GM21529 (cell line): ENCODE measurements at regions not wholly inside any gene's neighbourhood (a gene's known extent, or its start where the extent isn't known, plus 50 kb on each side); places are given as distances from the start of the nearest gene placed in this dataset.

Experiments
- ATAC-seq: cut with Tn5 transposase; IDR thresholded peaks from one replicate; pipeline ENCODE4 v1.9.1; 2021; ENCODE audit not compliant: unreplicated experiment

DNA sequence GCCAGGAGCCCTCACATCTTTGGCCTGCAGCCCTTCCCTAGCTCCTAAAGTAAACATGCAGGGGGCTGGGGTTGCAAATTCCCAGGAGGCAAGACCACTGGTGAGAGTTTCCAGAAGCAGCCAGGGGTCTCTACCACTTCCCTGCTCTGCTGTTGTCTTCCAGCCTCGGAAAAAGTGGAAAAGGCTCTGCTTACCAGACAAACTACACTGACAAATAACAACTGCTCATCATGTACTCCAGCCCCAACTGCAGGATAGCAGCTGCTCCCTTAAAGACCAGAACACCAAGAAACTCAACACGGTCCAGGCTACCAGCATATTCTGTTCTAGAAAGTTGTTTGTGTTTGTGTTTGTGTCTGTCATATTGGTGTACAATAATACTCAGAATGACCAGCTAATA is 187.5 kb upstream of the MARCKS start:
- ATAC-seq, result no peak

DNA sequence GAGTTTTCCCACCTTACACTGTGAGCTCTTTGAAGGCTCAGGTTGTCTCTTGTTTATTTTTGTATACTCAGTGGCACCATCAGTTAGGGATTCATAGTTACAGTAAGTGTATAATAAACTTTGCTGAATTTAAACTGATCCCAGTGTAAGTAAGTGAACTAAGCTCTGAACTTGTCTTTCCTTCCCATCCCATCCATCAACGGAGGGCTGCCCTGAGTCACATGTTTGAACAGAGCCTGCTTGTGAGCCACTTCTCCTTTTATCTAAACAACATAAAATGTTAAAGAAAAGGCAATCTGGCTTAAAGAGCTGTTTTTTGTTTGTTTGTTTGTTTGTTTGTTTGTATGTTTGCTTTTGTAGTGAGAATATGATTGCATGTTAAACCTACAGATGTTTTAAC is 185.7 kb upstream of the MARCKS start:
- ATAC-seq, result no peak

DNA sequence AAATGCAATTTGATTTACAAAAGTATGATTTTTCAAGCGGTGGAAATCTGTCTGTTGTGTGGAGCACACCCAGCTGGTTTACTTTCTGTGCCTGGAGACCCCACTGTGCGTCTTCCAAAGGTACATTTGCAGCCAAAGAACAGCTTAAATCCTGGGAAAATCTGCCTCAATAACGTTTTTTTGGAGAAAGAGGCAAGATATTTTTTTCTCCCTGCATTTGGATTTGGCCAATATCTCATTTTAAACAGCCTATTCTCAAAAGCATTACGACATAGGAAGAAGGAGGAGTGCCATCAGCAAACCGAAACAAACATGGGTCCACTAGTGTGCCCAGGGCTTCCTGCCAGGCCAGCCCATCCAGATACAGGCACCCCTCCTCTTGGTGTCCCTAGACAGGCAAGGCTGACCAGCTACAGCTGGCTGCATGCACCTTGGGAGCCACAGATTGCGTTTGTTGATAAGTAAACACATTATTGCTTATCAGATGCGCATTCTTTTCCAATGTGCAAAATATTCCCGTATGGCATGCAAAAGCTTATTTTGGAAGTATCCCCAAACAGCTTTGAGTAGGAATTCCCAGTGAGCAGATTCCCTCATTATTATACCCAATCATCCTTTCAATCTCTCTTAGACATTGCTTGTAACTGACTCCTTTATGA is 184.5 kb upstream of the MARCKS start:
- ATAC-seq, result no peak

DNA sequence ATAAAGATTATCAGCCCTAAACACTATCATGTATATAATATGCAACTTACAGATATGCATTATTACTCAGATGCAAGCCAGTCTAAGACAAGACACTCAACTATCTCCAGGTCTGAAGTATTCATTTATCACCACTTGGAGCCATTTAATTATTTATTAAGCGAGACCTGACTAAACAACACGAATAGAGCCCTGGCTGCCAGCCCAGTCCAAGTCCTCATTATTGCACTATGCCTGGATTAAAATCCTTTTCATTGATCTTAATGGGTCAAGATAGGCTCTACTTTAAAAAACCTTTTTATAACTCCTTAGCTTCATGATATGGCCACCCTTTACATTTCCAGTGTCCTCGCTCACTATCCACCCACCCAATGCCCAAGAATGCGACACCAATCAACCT is 183.1 kb upstream of the MARCKS start:
- ATAC-seq, result no peak

DNA sequence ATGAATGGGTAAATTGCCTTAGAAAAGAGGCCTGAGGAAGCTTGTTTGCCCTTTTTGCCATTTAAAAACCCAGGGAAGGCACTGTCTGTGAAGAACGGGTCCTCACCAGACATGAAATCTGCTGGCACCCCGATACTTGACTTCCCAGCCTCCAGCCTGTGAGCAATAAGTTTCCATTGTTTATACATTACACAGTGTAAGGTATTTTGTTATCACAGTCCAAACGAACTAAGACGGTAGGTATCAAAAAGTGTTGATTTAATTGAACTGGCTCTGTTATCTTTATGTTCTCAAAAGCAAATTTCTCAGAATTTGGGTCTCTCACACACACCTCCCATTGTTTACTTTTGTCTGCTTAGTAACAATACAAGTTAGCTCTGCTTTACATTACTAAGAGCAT is 181.1 kb upstream of the MARCKS start:
- ATAC-seq, result no peak

DNA sequence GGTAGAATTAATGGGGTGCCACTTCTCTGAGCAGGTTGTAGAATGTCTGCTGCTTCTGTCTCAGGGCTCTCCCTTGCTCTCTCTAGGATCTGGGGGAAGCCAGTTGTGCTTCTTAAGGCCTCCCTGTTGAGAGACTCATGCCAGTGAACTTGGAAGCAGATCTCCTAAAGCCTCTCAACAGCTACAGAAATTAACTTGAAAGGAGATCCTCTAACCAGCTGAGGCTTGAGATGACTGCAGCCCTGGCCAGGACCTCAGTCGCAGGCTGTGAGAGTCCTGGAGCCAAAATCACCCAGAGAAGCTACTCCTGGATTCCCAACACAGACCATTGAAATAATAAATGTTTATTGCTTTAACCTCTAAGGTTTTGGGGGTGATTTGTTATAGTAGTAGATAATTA is 180.2 kb upstream of the MARCKS start:
- no peak for ATAC-seq

DNA sequence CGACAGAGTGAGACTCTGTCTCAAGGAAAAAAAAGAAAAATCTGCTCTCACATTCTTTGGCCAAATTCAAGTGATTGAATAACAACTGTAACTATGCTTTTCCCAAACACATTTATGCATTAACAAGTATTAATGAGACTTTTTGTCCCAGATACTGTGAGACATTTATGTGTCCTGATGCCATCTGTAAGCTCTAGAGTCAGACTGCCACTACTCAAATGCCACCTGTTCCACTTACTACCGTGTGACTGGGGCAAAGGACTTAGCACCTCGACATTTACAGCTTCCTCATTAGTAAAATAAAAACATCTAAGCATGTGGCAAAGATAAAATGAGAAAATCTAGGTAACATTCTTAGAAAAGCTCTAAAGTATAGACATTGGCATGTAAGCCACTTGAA is 178.1 kb upstream of the MARCKS start:
- no peak for ATAC-seq

DNA sequence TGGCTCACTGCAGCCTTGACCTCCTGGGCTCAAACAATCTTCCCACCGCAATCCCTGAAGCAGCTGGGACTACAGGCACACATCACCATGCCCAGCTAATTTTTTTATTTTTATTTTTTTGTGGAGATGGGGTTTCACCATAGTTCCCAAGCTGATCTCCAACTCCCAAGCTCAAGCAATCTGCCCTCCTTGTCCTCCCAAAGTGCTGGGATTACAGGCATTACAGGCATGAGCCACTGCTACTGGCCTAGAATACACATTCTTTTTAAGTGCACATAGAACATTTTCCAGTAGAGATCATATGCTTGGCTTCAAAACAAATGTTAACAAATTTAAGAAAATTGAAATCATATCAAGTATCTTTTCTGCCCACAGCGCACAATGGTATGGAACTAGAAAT is 176.8 kb upstream of the MARCKS start:
- no peak for ATAC-seq

DNA sequence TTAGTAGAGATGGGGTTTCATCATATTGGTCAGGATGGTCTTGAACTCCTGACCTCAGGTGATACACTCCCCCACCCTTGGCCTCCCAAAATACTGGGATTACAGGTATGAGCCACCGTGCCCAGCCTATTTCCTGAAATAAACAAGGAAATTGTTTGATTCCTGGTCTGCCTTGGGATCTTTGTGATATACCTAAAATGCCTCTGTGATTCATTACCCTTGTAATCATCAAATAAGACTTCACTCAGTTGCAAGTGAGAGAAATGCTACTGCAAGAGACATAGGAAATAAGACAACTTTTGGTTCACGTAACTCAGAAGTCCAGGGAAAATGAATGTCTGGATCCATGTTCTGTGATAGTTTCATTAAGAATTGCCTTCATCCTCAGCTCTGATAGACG is 173.2 kb upstream of the MARCKS start:
- ATAC-seq, result no peak

DNA sequence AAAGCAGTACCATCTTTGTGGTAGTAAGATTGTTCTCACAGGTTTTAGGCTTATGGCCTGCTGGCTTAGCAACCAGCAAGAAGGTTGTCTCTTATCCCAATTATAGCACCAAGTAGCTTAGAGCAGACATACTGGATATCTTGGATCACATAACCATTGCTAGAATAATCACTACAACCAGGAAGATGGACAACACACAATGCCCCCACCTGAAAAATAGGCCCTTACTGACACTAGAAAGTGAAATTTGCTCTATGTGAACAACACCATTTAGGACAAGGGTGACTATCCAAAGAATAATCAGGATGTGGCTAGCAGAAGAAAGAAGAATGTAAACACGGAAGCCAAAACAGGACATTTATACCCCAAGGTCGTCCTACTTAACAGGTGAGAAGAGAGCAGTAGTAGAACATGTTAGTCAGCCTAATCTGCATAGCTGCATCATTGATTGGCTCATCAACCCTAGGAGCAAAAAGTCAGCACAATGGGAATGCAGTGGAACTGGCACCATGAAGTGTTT is 172.7 kb upstream of the MARCKS start:
- ATAC-seq, result no peak

DNA sequence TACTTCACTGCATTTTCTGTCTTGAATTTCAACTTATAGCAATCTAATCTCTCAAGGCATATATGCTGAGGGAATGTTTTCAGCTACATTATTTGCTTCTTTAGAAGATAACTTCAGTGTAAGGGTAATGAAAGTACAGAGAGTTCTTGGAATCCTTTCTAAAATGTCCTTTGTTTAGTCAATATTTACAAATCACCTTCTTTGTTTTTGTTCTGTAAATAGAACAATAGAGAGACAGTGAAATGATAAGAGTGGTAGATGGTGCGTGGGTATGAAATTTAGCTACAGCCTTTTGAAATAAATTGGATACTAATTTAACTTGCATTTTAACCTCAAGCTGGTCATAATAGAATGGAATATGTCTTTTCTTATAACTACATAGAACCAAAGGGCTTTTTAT is 171.1 kb upstream of the MARCKS start:
- ATAC-seq, result no peak

DNA sequence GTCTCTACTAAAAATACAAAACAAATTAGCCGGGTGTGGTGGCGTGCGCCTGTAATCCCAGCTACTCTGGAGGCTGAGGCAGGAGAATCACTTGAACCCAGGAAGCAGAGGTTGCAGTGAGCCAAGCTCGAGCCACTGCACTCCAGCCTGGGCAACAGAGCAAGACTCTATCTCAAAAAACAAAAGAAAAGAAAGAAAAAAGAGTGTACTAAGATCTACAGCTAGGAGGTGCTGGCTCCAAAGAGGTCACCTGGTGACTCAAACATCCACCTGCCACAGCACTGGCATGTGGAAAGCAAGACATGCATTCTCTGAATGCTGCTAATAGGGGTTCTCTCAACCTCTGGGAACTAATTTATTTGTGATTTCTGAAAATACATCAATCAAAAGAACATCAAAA is 167.5 kb upstream of the MARCKS start:
- ATAC-seq, result peak; percentile 37

DNA sequence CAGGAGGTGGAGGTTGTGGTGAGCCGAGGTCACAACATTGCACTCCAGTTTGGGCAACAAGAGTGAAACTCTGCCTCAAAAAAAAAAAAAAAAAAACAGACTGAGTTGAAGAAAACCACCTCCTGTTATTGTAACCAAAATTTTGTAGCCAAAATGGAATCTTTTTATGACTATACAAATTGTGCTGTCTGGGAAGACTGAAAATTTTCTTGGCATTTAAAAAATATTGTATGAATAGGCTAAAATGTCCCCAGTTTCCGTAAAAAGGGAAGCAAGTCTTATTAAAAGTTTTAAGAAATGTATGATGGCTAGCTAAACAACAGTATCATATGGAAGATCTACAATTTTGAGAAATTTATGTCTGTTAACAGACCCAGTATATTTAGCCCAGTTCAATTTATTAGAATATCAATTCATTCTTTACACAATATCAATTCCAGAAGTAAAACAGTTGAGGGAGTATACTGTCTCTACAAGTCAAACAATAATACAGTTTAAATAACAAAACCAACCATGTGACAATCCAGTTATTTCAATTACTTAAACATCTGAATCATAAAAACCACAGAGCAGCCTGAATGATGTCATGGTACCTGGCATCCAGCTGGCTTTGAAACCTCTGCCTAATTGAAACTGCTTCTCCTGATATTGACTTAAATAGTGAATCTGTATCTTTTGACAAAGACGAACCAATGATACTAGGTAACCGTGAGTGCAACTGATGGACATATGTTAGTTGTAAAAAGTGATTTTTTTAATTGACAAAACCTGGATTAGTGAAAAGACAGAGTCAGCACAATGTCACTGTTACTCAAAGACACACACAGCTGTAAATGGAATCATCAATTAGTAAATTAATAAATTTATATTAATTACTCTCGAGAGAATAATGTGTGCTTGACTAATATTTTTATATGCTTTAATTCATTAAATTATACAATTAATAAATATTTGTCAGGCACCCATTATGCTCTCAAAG is 166.6 kb upstream of the MARCKS start:
- peak; percentile 72 for ATAC-seq

DNA sequence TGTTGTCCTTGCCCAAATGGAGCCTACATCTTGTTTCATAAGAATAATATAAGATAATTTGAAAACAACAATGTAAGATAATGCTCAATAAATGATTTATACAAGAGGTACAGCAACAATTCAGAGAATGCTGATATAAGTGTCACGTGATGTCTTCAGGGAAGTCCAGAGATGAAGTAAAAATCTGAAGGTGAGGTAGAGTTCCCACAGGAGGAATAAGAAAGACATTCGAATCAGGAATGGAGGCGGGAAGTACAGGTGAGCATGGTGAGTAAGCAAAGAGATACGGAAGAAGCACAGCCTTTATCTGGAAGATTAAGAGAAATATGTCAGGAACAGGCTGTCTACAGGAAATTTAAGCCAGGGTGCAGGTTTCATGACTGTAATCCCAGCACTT is 165.9 kb upstream of the MARCKS start:
- ATAC-seq, result no peak

DNA sequence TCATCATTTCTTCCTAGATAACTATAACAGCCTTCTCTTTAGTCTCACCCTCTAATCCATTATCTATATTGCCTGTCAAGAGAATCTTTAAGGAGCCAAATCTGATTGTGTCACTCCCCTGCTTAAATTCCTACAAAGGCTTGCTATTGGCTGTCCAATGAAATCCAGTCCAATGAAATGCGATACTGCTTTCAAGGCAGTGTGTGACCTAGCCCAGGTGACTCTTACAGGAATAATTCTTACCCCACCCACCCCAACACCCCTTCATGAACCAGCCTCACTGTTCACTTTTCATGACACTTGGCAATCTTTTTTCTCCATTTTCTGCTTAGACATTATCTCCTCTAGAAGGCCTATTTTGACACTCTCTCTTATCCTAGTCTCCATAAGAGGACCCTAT is 163.3 kb upstream of the MARCKS start:
- ATAC-seq, result no peak

DNA sequence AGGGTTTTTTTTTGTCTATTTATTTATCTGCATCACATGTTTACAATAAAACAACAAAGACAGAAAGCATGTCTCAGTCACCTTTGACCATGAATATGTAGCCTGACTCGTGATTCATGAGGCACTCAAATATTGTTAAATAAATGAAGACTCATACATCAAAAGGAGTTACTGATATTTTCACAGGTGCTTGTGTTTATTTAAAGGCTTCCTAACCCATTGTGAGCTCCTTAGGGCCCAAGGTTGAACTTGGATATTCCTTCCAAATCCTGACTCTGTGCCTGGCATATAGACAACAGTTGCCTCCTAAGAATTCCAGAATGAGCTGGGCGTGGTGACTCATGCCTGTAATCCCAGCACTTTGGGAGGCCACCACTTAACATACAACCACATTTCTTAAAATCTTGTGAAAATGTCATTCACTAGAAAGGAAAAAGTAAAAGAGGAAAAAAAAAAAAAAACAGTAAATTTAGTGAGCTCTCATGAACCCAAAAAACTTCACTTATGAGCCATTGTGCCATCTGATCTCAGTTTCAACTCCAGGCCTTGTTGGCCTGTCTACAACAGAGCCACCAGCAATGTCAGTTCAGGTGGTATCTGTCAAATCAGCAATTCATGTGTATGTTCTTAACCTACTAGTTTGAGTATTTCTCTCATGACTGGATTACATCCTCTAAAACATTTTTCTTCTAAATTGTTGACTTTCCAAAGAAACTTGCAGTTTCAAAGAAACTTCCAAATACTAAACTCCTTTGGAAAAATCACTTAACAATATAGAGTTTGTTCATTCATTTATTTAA is 162.7 kb upstream of the MARCKS start:
- ATAC-seq, result no peak

DNA sequence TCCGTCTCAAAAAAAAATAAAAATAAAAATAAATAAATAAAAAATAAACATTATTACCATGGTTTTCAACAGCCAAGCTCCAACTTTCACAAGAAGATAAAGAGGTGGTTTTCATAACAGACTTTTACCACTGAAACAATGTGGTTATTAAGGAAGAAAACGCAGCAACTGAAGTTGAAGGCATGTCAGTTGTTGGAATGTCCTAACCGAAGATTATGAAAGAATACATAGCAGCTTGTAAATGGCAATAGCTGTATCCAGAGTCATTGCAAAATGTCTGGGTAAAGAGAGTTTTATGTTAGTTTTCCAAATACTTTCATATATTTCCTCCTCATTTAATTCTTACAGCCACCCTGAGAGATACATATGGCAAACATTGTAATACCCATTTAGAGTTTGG is 161.6 kb upstream of the MARCKS start:
- no peak for ATAC-seq

DNA sequence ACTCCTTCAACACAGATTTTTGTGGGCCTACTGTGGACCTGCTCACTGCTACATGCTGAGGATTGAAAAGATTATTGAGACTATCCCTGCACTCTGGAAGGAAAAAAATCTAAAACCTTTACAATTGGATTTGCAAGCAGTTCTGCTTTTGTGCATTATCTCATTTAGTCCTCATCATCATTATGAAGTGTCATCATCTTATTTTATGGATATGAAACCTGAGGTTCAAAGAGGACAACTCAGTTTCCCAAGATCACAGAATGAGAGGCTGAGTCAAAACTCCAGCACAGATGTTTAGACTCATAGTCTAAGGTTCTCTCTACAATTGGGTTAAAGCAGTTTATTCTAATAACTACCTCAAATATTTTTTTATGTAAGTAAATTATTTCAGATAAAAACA is 160.2 kb upstream of the MARCKS start:
- ATAC-seq, result no peak

DNA sequence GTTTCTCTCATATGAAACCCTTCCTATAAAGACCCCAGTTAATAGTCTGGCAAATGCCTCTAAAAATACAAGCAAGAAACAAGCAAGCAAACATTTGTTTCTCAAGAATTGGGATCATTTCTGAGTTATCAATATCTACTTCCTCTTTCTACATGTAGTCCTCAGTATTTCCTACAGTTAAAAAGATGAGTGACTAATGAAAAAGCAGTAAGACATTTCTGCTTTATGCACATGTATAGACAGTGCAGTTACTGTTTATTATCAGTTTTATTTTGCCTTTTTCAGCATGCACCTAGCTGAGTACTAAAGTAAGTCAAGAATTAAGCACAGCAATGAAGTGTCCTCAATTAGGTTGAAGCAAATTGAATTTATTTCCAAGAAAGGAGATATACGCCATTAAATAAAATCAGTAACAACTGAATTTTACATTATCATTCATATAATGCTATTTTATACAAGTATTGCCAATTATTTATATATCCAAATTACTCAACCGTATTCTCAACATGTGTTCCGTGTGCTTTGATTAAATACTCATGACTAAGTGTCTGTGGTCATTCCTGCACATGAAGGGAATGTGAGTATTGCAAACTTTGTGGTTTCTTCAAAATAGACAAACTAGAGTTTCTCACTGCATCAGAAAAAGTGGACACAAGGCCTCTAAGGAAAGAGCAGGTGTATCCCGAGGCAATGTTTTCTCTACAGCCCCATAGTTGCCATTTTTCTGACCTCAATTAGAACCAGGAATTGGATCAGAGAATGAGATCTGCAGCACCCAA is 159.3 kb upstream of the MARCKS start:
- ATAC-seq, result no peak

DNA sequence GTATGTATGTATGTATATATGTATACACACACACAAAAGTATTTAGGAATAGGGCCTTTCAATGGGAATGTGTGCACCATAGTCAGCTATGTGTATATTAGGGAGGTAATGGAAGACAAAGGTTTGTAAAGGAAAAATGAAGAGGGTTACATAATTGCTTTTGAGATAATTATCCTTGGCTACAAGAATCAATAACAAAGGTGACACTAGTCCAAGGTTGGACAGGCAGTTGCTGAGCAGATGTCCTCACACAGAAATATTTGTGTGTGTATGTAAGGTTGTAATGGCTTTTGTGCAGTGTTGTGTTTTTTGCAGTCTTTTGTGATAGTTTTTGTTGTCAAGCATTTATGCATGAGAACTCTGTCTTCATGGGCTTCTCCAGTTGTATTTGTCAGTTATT is 157.9 kb upstream of the MARCKS start:
- ATAC-seq, result no peak
